ENCODE measurements at regions not wholly inside any gene's neighbourhood (a gene's known extent, or its start where the extent isn't known, plus 50 kb on each side); places are given as distances from the start of the nearest gene placed in this dataset.

GRCh38 chr21:16841975-16842695 is 670.7 kb upstream of the CXADR start:
- TF ChIP-seq JUND (IDR thresholded peaks at IDR 0.05; ENCODE audit: low read depth): no peak
- in situ Hi-C loops (cut with HindIII; ENCODE audit: low pct_unique_long_range_greater_than_20kb, low sequenced_read_pairs): no loop called here
- no peak for DNase-seq (ENCODE audit: low read depth in 1 of 2, low spot score in 1 of 2)

GRCh38 chr21:16842696-16843035 is 670.2 kb upstream of the CXADR start:
- DNase-seq (ENCODE audit: low read depth in 1 of 2, low spot score in 1 of 2): no peak
- in situ Hi-C loops (cut with HindIII; ENCODE audit: low pct_unique_long_range_greater_than_20kb, low sequenced_read_pairs): no loop called here

GRCh38 chr21:16847211-16847610 is 665.6 kb upstream of the CXADR start:
- in situ Hi-C loops (cut with HindIII; ENCODE audit: low pct_unique_long_range_greater_than_20kb, low sequenced_read_pairs): no loop called here
- TF ChIP-seq JUND (IDR thresholded peaks at IDR 0.05; ENCODE audit: low read depth): no peak
- DNase-seq (ENCODE audit: low read depth in 1 of 2, low spot score in 1 of 2): no peak

More at GRCh38 chr21:16842696-16843035, 670.2 kb upstream of the CXADR start:
- TF ChIP-seq JUND (IDR thresholded peaks at IDR 0.05; ENCODE audit: low read depth): no peak

GRCh38 chr21:16851054-16851453 is 661.8 kb upstream of the CXADR start:
- TF ChIP-seq JUND (IDR thresholded peaks at IDR 0.05; ENCODE audit: low read depth): no peak
- peak in 1 of 2 experiments; percentile 13 for DNase-seq (ENCODE audit: low read depth in 1 of 2, low spot score in 1 of 2)
- in situ Hi-C loops (cut with HindIII; ENCODE audit: low pct_unique_long_range_greater_than_20kb, low sequenced_read_pairs): no loop called here

- no peak for TF ChIP-seq JUND (IDR thresholded peaks at IDR 0.05; ENCODE audit: low read depth)
- DNase-seq (ENCODE audit: low read depth in 1 of 2, low spot score in 1 of 2): no peak
- in situ Hi-C loops (cut with HindIII; ENCODE audit: low pct_unique_long_range_greater_than_20kb, low sequenced_read_pairs): no loop called here
Observed at GRCh38 chr21:16855164-16855667, 657.6 kb upstream of the CXADR start.

- DNase-seq (ENCODE audit: low read depth in 1 of 2, low spot score in 1 of 2): no peak
- in situ Hi-C loops (cut with HindIII; ENCODE audit: low pct_unique_long_range_greater_than_20kb, low sequenced_read_pairs): no loop called here
Observed at GRCh38 chr21:16863362-16863905, 649.4 kb upstream of the CXADR start.

GRCh38 chr21:16863908-16864307 is 648.9 kb upstream of the CXADR start:
- no peak for DNase-seq (ENCODE audit: low read depth in 1 of 2, low spot score in 1 of 2)
- in situ Hi-C loops (cut with HindIII; ENCODE audit: low pct_unique_long_range_greater_than_20kb, low sequenced_read_pairs): no loop called here
- no peak for TF ChIP-seq JUND (IDR thresholded peaks at IDR 0.05; ENCODE audit: low read depth)

More at GRCh38 chr21:16863362-16863905, 649.4 kb upstream of the CXADR start:
- no peak for TF ChIP-seq JUND (IDR thresholded peaks at IDR 0.05; ENCODE audit: low read depth)

GRCh38 chr21:16865632-16866031 is 647.2 kb upstream of the CXADR start:
- no peak for TF ChIP-seq JUND (IDR thresholded peaks at IDR 0.05; ENCODE audit: low read depth)
- DNase-seq (ENCODE audit: low read depth in 1 of 2, low spot score in 1 of 2): no peak
- in situ Hi-C loops (cut with HindIII; ENCODE audit: low pct_unique_long_range_greater_than_20kb, low sequenced_read_pairs): no loop called here

GRCh38 chr21:16866851-16867250 is 646.0 kb upstream of the CXADR start:
- DNase-seq (ENCODE audit: low read depth in 1 of 2, low spot score in 1 of 2): no peak
- no peak for TF ChIP-seq JUND (IDR thresholded peaks at IDR 0.05; ENCODE audit: low read depth)
- in situ Hi-C loops (cut with HindIII; ENCODE audit: low pct_unique_long_range_greater_than_20kb, low sequenced_read_pairs): no loop called here

- no peak for DNase-seq (ENCODE audit: low read depth in 1 of 2, low spot score in 1 of 2)
- in situ Hi-C loops (cut with HindIII; ENCODE audit: low pct_unique_long_range_greater_than_20kb, low sequenced_read_pairs): no loop called here
- TF ChIP-seq JUND (IDR thresholded peaks at IDR 0.05; ENCODE audit: low read depth): no peak
Observed at GRCh38 chr21:16870103-16870502, 642.7 kb upstream of the CXADR start.

- TF ChIP-seq JUND (IDR thresholded peaks at IDR 0.05; ENCODE audit: low read depth): no peak
- in situ Hi-C loops (cut with HindIII; ENCODE audit: low pct_unique_long_range_greater_than_20kb, low sequenced_read_pairs): no loop called here
- no peak for DNase-seq (ENCODE audit: low read depth in 1 of 2, low spot score in 1 of 2)
Observed at GRCh38 chr21:16872616-16873015, 640.2 kb upstream of the CXADR start.

- in situ Hi-C loops (cut with HindIII; ENCODE audit: low pct_unique_long_range_greater_than_20kb, low sequenced_read_pairs): no loop called here
- no peak for DNase-seq (ENCODE audit: low read depth in 1 of 2, low spot score in 1 of 2)
- TF ChIP-seq JUND (IDR thresholded peaks at IDR 0.05; ENCODE audit: low read depth): no peak
Observed at GRCh38 chr21:16873176-16873575, 639.7 kb upstream of the CXADR start.

- in situ Hi-C loops (cut with HindIII; ENCODE audit: low pct_unique_long_range_greater_than_20kb, low sequenced_read_pairs): no loop called here
- DNase-seq (ENCODE audit: low read depth in 1 of 2, low spot score in 1 of 2): no peak
- TF ChIP-seq JUND (IDR thresholded peaks at IDR 0.05; ENCODE audit: low read depth): no peak
Observed at GRCh38 chr21:16873596-16873995, 639.2 kb upstream of the CXADR start.
